Mammary epithelial cell (primary cell): ENCODE measurements at regions not wholly inside any gene's neighbourhood (a gene's known extent, or its start where the extent isn't known, plus 50 kb on each side); places are given as distances from the start of the nearest gene placed in this dataset.

Source experiments
- EZH2 ChIP-seq: IDR thresholded peaks from 2 replicates; pipeline ENCODE4 v1.6.1; 2012; ENCODE audit warnings: low read length, inconsistent platforms, borderline replicate concordance
- TF ChIP-seq, protein P1 (sequence below), 2 donors: IDR thresholded peaks in 1 of 2; conservative IDR thresholded peaks in 1 of 2; 2 replicates each; pipeline ENCODE4 v1.5.1; 2011 to 2012; ENCODE audit warnings: inconsistent platforms in 2 of 2, low read length in 2 of 2, mild to moderate bottlenecking in 2 of 2, control low read depth in 1 of 2, low read depth in 1 of 2; ENCODE audit not compliant: insufficient read depth in 1 of 2; ENCODE audit errors: extremely low read depth in 1 of 2

DNA sequence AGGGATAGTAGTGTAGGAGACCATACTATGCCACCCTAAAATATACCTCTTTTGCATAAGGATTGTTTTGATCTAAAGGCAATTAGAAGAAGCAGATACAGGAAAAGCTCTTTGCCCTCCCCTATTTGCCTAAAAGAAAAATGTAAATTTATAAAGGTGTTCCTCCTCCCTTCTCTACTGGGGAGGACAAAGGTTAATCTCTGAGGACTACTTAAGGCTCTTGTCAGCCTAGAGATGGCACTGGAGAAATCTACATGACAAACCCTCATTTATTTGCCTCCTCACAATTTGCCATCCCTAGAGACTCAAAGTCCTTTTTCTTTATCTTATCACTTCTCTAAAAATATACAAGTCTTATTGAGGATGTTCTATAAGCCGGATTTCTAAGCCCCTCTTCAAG, 1021.8 kb downstream of the STPG2 start:
- TF ChIP-seq EZH2, result no peak
- TF ChIP-seq, protein P1, sequence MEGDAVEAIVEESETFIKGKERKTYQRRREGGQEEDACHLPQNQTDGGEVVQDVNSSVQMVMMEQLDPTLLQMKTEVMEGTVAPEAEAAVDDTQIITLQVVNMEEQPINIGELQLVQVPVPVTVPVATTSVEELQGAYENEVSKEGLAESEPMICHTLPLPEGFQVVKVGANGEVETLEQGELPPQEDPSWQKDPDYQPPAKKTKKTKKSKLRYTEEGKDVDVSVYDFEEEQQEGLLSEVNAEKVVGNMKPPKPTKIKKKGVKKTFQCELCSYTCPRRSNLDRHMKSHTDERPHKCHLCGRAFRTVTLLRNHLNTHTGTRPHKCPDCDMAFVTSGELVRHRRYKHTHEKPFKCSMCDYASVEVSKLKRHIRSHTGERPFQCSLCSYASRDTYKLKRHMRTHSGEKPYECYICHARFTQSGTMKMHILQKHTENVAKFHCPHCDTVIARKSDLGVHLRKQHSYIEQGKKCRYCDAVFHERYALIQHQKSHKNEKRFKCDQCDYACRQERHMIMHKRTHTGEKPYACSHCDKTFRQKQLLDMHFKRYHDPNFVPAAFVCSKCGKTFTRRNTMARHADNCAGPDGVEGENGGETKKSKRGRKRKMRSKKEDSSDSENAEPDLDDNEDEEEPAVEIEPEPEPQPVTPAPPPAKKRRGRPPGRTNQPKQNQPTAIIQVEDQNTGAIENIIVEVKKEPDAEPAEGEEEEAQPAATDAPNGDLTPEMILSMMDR (conservative IDR thresholded peaks at IDR 0.05 in 1 of 2, IDR thresholded peaks at IDR 0.05 in 1 of 2; ENCODE audit: extremely low read depth in 1 of 2, insufficient read depth in 1 of 2, low read depth in 1 of 2, low read length in 2 of 2), result no peak
